Pancreas (tissue), 10 donors: ENCODE measurements at regions not wholly inside any gene's neighbourhood (a gene's known extent, or its start where the extent isn't known, plus 50 kb on each side); places are given as distances from the start of the nearest gene placed in this dataset.

Experiments used
- ATAC-seq, 4 donors: fragments of 200-7000 bp; cut with Tn5 transposase; one replicate each; pipeline versions ENCODE4 v1.8.0 to v1.9.1; 2020; ENCODE audit warnings: mild to moderate bottlenecking in 4 of 4, moderate library complexity in 4 of 4
- DNase-seq, 6 donors: peaks; one replicate each; pipeline ENCODE4 v3.0.0-alpha.2; 2020
- FAIRE-seq: peaks from 2 replicates; lab custom pipeline; 2012; peaks lifted over from hg19 to GRCh38; lab: Jason Lieb, UNC
- H3K27ac ChIP-seq, 4 donors: fragments of 200-600 bp; sonication (generic); 1 replicate in 3 of 4; 2 replicates in 1 of 4; pipeline versions ENCODE4 v1.5.0 to v1.8.0; 2020
- H3K27me3 ChIP-seq, 4 donors: fragments of 200-600 bp; one replicate each; pipeline ENCODE4 v1.8.0; 2021
- H3K36me3 ChIP-seq, 3 donors: fragments of 200-600 bp; sonication (generic) in 1 of 3; one replicate each; pipeline versions ENCODE4 v1.5.0 to v1.8.0; 2020 to 2021
- H3K4me1 ChIP-seq, 3 donors: fragments of 200-600 bp; one replicate each; pipeline ENCODE4 v1.8.0; 2021
- H3K4me3 ChIP-seq, 4 donors: fragments of 200-600 bp; sonication (generic) in 2 of 4; one replicate each; pipeline versions ENCODE4 v1.5.0 to v1.8.0; 2020 to 2021
- H3K9me3 ChIP-seq, 4 donors: fragments of 200-600 bp; one replicate each; pipeline ENCODE4 v1.8.0; 2021
- WGBS, 2 donors: extraction: QIAGEN DNeasy Blood & Tissue Kit; methylation state at CpG; one replicate each; pipeline ENCODE4 v1.1.7; 2013; 5-methylcytosine and 5-hydroxymethylcytosine counted together
- intact Hi-C, 3 donors: fragments of 100-400 bp; cut with DNase I; formaldehyde crosslinking; loops; one replicate each; pipeline versions ENCODE4 v1.11.1 to v1.14.2; 2022
- TF ChIP-seq, protein P1 (sequence below), 4 donors: fragments of 200-600 bp; sonication (generic) in 3 of 4; IDR thresholded peaks; one replicate each; pipeline versions ENCODE4 v1.5.0 to v1.8.0; 2021; ENCODE audit warnings: antibody characterized with exemption in 4 of 4
- donor health status: healthy with polysubstance abuse.
- donor health status: DM: no; HTN: no; CAD: no; lungs with moderate emphysema.
- donor health status: DM: no; HTN: no; CAD: no.
- donor health status: control.
- donor health status: control.
- donor health status: Bipolar disorder and iron deficiency.
- donor health status: DM: yes; HTN: yes; CAD: no.
- donor health status: DM: no; HTN: no; CAD: no.
- donor health status: DM: no; HTN: no; CAD: no.
- donor health status: DM: yes; HTN: yes; CAD: no.

DNA sequence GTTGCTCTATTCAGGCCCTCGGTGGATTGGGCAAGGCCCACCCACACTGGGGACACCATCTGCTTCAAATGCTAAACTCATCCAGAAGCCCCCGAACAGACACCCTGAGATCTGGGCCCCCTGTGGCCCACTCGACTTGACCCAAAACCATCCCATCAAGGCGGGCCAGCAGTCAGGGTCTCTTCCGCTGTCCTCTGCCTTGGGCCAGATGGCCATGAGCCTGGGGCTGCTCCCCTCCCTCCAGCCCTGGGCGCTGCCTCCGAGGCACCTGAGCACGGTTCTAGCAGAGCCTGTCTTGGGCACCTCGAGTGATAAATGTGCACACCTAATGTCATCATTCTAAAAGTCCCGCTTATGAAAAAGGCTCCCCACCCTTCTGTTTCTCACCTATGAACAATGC lies 449.4 kb downstream of the TCERG1L start:
- H3K27me3 ChIP-seq: no peaks in the 10 kb centered on the region
- DNase-seq: no peak
- no peaks in the 10 kb centered on the region for H3K9me3 ChIP-seq
- H3K27ac ChIP-seq: no peak overlapping the region
- H3K36me3 ChIP-seq: no peaks in the 10 kb centered on the region
- no peak for ATAC-seq
- no peak for FAIRE-seq
- intact Hi-C loops: no loop called here
- TF ChIP-seq, protein P1, sequence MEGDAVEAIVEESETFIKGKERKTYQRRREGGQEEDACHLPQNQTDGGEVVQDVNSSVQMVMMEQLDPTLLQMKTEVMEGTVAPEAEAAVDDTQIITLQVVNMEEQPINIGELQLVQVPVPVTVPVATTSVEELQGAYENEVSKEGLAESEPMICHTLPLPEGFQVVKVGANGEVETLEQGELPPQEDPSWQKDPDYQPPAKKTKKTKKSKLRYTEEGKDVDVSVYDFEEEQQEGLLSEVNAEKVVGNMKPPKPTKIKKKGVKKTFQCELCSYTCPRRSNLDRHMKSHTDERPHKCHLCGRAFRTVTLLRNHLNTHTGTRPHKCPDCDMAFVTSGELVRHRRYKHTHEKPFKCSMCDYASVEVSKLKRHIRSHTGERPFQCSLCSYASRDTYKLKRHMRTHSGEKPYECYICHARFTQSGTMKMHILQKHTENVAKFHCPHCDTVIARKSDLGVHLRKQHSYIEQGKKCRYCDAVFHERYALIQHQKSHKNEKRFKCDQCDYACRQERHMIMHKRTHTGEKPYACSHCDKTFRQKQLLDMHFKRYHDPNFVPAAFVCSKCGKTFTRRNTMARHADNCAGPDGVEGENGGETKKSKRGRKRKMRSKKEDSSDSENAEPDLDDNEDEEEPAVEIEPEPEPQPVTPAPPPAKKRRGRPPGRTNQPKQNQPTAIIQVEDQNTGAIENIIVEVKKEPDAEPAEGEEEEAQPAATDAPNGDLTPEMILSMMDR (IDR thresholded peaks at IDR 0.05): no peak
- no peak overlapping the region for H3K4me3 ChIP-seq
- WGBS, 2 donors: 73 to 80% methylated on average over 10 of the region's 10 CpGs
- H3K4me1 ChIP-seq: no peaks in the 10 kb centered on the region

DNA sequence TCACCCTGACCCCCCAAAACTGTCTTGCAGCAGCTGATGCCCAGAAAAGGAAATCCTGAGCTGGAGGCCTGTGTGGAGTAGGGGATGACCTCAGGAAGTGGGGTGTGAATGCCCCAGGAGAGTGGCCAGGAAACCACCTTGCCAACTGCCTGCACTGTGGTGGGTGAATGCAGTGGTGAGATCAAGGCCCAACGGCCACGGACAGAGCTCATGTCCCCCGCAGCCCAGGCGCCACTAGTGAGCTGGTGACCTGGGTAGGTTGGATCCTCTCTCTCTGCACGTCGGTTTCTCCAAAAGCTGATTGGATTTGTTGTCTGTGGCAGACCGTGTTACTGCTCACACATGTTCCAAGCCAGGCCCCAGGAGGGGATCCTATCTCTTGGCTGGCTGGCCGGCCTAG lies 448.9 kb downstream of the TCERG1L start:
- Histone ChIP-seq H3K4me3 (no peak overlapping the region), H3K4me1 (no peaks in the 10 kb centered on the region), H3K27me3 (no peaks in the 10 kb centered on the region), H3K27ac (no peak overlapping the region), H3K36me3 (no peaks in the 10 kb centered on the region), H3K9me3 (no peaks in the 10 kb centered on the region)
- WGBS, 2 donors: 76 to 87% methylated on average over 8 of the region's 8 CpGs
- FAIRE-seq (no peak), ATAC-seq (no peak), DNase-seq (no peak)
- TF ChIP-seq, protein P1 (IDR thresholded peaks at IDR 0.05): no peak
- intact Hi-C loops: no loop called here

DNA sequence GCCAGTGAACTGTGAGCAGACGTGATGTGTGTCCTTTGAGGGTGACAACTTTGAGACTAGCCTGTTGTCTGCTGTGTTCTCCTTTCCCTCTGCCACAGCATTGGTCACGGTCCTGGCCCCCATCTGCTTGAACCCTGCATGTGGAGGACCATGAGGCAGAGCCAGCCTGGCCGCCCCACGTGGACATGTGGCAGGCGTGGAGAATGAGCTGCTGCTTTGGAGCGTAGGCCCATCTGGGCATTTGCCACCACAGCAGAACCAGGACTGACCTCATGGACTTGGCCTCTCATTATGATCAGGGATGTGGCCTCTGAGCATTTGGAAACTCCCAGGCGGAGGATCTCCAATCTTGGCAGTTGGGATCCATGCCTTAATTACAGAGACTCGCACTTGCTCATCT lies 448.5 kb downstream of the TCERG1L start:
- H3K4me1 ChIP-seq: no peaks in the 10 kb centered on the region
- intact Hi-C loops: no loop called here
- H3K4me3 ChIP-seq: no peak overlapping the region
- DNase-seq: no peak
- H3K27ac ChIP-seq: no peak overlapping the region
- TF ChIP-seq, protein P1 (IDR thresholded peaks at IDR 0.05): no peak
- no peaks in the 10 kb centered on the region for H3K9me3 ChIP-seq
- H3K36me3 ChIP-seq: no peaks in the 10 kb centered on the region
- H3K27me3 ChIP-seq: no peaks in the 10 kb centered on the region
- FAIRE-seq: no peak
- WGBS, 2 donors: 75 to 83% methylated on average over 8 of the region's 8 CpGs
- ATAC-seq: no peak

DNA sequence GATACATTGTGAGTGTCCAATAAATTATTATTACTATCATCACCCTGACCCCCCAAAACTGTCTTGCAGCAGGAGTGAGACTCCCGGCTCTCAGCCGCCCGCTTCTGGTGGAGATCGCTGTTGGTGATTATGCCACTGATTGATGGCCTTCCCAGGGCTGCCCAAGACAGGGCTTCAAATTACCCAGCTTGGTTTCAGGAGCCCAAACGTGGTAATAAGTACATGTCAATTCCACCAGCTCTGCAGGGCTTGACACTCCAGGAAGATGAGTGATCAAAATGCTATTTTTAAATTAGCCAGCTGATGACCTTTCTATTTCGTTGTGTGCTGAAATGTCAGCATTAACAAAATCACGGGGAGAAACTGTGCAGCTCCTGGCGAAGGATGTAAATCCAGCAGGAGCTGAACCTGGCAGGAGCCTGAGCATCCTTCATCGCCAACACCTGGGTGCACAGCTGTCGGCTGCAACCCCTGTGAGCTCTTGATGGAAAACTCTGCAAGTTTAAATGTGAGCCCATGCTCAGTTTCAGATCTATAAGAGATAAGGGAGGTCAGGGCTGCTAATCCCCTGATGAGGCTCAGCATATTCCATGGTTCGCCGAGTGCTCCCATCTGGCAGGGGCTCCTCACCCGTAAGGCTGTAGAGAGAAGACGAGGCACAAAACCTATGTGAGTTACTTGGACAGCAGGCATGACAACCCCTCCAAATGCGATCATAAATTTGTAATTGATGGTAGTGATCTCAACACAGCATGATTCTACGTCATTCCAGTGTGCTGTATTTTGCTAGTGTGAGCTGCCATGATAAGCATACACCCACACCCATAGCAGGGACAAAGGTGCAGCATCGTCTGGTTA lies 446.3 kb downstream of the TCERG1L start:
- FAIRE-seq (no peak), DNase-seq (no peak), ATAC-seq (no peak)
- Histone ChIP-seq H3K27ac (no peak overlapping the region), H3K27me3 (no peaks in the 10 kb centered on the region), H3K4me3 (no peak overlapping the region), H3K4me1 (no peaks in the 10 kb centered on the region), H3K9me3 (no peaks in the 10 kb centered on the region), H3K36me3 (no peaks in the 10 kb centered on the region)
- TF ChIP-seq, protein P1 (IDR thresholded peaks at IDR 0.05): no peak
- intact Hi-C loops: no loop called here
- WGBS, 2 donors: 45 to 57% methylated on average over 17 of the region's 17 CpGs

DNA sequence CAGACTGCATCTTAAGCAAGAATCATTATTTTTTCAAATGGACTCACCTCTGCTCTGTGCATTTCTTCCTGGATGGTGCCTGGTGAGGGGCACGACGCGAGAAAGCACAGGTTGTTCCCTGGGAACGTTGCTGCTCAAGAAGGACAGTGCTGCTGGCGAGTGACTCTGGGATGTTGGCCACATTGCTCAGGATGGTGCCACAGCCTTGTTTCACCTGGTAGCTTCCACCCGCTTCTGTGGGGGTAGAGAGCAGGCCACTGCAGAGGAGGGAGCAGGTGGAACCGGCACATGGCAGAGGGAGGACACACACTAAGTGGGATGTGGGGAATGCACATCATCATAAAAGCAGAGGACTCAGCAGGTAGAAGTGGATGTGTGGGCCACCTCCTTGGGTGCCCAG lies 444.7 kb downstream of the TCERG1L start:
- no peak overlapping the region for H3K4me3 ChIP-seq
- no peaks in the 10 kb centered on the region for H3K4me1 ChIP-seq
- no peaks in the 10 kb centered on the region for H3K27me3 ChIP-seq
- H3K27ac ChIP-seq: no peak overlapping the region
- intact Hi-C loops: no loop called here
- FAIRE-seq: no peak
- TF ChIP-seq, protein P1 (IDR thresholded peaks at IDR 0.05): no peak
- no peaks in the 10 kb centered on the region for H3K9me3 ChIP-seq
- WGBS, 2 donors: 71 to 74% methylated on average over 7 of the region's 7 CpGs
- no peak for ATAC-seq
- DNase-seq: no peak
- H3K36me3 ChIP-seq: no peaks in the 10 kb centered on the region
